NCI-H128 (cell line): ENCODE measurements at regions not wholly inside any gene's neighbourhood (a gene's known extent, or its start where the extent isn't known, plus 50 kb on each side); places are given as distances from the start of the nearest gene placed in this dataset.

Experiments used
- DNase-seq: peaks from one replicate; lab custom pipeline; 2025; ENCODE audit not compliant: unreplicated experiment; lab: John Stamatoyannopoulos, UW

DNA sequence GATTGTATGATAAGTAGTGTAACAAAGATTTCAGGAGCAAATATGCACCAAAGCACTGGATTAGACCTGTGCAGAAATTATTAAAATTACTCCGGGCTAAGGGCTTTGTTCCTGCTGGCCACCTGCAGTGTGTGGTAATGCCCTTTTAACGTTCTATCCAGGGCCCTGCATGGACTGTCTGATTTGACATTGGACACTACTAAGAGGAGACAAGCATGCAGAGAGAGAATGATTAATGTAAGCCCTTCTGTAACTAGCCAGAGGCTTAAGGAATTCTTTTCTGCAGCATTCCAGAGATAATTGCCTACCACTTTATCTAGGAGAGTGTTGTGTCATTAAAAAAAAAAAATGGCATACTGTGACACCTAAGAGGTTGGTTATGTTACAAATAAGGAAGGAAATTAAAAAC, 117.0 kb downstream of the PCDH7 start:
- DNase-seq, result no peak

GRCh38 chr4:30837861-30838260, 117.7 kb downstream of the PCDH7 start:
- DNase-seq, result no peak

DNA sequence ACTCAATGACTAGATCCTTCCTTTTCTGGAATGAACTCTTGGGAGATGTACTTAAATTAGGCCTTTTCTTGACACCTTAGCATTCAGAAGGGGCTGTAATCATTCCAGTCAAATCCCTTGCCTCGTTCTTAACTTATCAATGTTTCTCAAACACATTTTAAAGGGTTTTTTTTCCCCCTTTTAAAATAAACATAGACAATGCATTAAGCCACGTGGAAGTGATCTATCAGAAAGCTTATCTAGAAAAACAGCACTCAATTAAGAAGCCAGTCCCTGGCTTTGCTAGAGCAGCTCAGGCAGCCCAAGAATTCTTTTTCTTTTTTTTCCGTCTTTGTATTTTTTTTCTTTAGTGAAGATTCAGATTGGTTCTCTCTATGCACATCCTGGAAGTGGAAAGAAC, 118.2 kb downstream of the PCDH7 start:
- no peak for DNase-seq

GRCh38 chr4:30839583-30840520, 119.7 kb downstream of the PCDH7 start:
- DNase-seq, result no peak

DNA sequence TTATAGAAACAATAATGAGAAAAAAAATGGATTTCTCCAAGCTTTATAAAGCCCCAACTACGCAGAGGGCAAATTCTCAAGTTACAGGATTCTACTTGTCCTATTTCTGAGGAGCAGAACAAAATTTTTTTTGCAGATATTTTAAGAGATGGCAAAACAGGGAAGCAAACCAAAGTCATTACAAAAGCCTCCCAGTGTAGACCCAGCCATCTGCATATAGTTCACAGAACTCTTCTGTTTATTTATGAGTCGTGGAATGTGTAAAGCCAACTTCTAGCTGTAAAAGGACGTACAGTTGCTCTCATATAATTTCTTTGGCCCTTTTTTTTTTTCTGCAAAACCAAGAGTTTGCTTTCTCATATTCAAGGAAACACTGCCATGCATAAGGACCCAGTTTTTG, 120.4 kb downstream of the PCDH7 start:
- no peak for DNase-seq

GRCh38 chr4:30842142-30842541, 122.0 kb downstream of the PCDH7 start:
- no peak for DNase-seq

- no peak for DNase-seq
Measured at GRCh38 chr4:30842689-30843088, 122.5 kb downstream of the PCDH7 start.

DNA sequence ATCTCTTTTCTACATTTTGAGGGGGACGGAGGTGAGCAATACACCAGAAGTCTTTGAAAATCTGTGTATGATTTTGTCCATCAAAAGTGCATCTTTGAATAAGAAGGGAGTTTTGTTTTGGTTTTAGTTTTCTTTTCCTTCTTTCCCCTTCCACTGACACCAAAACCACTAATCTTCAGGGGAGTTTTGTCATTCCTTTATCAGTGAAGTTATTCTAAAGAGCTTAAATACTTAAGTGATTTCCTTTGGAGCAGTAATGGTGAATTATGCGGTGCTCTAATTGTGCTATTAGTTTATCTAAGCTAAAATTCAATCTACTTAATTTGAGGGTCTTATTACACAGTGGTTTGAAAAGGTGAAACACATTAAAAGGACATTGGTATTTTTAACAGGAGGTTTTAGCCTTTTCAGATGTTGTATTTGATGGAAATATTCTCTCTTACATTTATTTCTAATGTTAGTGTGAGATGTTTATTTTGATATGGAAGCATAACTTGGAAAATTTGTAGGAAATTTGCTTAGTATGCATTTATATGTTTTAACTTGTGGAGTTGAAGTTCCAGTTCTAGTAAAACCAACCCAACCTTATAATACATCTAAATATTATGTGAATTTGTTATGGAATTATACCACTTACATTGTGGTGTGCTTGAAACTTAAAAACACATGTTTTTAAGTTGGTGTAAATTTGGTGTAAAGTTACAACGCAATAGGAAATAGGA, 124.9 kb downstream of the PCDH7 start:
- DNase-seq, result no peak

DNA sequence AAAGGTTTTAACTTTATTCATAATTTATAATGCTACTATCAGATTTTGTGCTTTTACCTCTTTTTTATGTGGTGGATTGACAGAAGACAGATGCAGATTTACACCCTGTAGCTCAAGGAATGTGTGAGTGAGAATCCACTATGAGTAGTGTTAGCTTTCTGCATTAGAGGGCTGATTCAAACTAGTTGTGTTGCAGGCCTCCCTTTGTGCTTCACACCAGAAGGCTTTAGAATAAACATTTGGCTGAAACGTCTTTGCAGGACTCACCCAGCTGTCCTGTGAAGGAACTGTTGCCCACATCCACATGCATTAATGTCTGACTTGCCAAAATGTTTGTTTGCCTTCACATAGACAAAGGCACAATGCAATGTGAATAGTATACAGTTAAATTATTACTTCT, 127.0 kb downstream of the PCDH7 start:
- DNase-seq, result no peak

DNA sequence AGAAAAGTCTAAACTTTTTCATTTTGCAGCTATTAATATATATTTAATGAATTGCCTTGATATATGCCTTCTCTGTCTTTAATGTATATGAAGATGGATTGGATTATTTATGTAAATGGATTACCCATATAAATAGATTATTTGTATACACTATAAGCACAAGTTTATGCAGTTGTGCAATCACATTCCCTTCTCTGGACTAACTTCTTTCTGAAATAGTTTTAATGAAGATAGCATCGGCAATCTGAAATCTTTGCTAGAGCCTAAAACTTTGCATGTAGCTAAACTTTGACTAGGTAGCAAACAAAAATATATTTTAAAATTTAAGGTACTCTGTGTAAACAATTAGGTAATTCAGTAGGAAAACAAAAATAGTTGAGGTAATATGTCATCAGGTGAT, 127.8 kb downstream of the PCDH7 start:
- DNase-seq, result no peak

DNA sequence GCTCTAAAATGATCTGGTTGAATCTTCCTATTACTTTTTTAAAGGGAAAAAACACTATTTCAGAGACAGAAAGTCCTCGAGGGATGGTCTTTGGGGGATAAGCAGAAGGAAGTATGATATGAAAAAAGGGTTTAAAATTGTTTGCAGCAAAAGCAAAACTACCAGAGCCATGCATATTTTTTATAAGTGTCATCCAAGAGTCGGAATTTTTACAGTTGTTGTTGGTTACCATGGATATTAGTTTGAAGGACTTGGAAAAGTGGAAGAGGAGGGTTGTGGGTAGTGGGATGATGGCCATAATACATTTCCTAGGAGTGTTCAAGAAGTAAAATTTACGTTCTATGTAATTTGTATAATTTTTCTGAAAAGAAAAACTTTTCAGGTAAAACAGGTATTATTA, 134.4 kb downstream of the PCDH7 start:
- DNase-seq, result no peak

DNA sequence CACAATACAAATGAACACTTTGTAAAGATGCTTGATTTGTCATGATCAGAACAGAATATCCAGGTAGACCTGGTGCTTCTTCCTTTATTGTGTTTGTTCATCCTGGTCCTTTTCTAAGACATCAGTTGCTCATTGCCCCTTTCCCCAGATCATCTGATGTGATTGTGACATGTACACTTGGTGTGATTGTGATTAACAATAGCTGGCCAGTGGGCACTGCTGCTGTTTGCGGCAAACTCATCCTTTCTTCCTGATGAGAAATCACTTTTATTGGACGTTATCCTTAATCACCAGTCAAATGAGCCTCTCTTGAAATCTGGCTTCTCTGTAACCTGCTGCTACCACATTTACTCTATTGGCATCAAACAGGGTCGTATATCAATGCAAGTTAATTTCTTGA, 135.1 kb downstream of the PCDH7 start:
- no peak for DNase-seq

DNA sequence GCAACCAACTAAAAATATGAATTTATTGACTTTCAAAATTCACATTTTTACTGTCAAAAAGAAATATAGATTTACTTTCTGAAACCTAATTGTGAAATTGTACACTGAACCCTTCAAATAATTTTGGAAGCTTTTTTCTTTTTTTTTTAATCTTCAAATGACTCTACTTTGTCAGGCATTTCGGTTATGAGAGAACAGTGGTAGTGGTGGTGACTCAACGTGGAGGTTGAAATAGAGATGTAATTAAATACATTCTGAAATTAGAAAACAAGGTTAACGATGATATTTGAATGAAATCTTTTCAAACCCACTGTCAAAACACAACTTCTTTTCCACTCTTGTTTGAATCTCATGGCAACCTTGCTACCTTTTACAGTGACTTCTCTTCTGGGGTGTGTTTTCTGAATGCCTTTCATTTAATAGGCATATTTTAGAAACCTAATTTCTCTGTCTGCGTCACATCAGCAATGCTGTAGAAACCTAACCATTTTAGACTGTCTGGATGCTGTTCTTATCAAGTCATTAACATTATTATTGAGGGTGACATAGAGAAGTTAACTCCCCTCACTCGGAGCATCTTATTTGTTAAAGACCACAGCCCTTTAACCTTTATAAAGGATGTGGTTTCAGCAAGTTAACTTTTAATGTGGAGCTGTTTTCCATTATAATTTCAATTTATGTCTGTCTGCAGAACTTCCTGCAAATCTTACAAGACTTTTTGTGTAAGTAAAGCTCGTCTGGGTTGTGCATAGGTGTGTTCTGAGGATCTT, 136.8 kb downstream of the PCDH7 start:
- DNase-seq, result no peak

DNA sequence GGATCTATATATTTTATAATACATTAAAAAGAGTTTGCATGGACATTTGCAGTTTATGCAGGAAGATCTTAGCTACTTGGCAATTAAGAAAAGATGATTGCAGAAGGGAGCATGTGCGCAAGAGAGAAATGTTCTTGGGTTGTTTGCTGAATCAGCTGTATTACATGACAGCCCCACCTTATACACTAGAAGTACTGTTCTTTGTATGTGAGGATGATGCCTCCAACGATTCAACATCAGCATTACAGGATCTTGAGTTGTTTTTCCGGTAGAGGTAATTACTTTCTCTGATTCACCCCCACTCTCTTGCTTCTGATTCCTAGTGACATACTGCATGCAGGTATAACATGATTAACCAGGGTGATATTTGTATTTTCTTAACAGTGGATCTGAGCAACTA, 140.8 kb downstream of the PCDH7 start:
- DNase-seq, result no peak

- DNase-seq, result no peak
Measured at GRCh38 chr4:30862196-30862595, 142.0 kb downstream of the PCDH7 start.

DNA sequence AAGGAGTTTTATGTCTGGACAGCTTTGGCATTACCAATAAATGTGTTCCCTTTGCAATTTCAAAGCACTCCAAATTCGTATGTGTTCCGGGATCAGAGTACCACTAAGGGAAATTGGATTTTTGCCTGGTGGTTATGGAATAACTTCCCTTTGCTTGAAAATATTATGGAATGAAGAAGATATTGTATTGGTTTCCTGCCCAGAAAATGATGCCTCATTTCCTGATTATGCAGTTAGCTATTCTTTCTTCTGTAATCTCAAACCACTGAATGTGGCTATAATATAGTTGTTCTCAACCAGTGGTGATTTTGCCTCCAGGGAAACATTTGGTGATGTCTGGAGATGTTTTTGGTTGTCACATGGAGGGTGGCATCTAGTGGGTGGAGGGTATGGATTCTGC, 142.9 kb downstream of the PCDH7 start:
- no peak for DNase-seq

- no peak for DNase-seq
Measured at GRCh38 chr4:30865691-30866090, 145.5 kb downstream of the PCDH7 start.

GRCh38 chr4:30866346-30866745, 146.2 kb downstream of the PCDH7 start:
- DNase-seq, result no peak

GRCh38 chr4:30866907-30867306, 146.7 kb downstream of the PCDH7 start:
- no peak for DNase-seq

GRCh38 chr4:30867427-30867826, 147.3 kb downstream of the PCDH7 start:
- no peak for DNase-seq

DNA sequence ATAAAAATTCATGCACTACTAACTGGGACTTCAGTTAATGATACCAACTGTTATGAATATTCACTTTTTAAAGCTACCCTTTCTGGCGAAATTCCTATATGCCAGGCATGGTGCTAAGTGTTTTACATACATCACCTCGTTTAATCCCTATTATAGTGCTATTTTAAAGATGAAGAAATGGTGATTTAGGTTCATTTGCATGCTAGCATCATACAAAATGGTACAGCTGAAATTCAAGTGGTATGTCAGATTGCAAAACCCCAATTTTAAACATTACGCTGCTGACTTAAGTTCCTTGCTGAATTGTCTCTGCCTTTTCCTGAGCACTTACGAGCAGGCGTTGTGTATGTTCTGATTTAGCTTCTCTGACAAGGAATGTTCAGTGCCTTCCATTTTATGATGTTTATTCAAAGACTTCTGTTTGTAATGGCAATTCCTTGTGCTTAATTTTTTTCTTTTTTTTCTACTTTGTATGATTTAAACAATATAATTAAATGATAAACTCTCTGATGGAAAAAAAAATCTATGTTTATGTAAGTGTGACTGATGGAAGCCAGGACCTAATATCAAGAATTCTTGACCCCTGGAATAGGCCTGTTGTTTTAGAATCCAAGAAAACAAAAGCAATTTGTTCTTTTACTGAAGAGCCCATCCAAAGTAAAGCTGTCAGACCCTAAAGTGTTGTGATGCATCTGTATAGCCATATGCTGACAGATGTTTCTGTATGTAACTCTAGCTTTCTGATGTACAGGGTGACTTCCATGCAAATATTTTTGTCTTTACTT, 148.1 kb downstream of the PCDH7 start:
- no peak for DNase-seq
